ENCODE measurements at regions not wholly inside any gene's neighbourhood (a gene's known extent, or its start where the extent isn't known, plus 50 kb on each side); places are given as distances from the start of the nearest gene placed in this dataset.

DNA sequence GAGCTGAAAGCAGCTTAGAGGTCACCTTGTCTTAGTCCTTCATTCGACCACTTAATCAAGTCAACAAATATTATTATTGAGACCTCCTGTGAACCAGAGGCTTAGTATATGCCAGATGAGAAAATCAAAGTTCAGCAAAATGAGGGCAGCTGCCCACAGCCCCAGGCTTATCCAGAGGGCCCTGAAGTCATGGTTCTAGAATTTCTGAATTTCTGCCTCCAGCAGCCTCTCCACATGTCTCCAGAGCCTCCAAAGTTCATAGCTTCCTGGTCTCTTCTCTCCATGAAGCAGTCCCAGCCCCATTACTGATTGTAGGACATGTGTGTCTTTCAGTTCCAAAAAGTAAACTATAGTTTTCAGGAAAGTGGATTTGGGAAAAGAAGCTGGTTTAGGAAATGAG is 96.9 kb upstream of the TSC22D2 start:
- no peaks in the 10 kb centered on the region for H3K4me1 Mint-ChIP-seq
- no peaks in the 10 kb centered on the region for H3K27me3 Mint-ChIP-seq (ENCODE audit: low read depth)
- H3K36me3 Mint-ChIP-seq (ENCODE audit: low read depth) = no peaks in the 10 kb centered on the region
- H3K27ac Mint-ChIP-seq (ENCODE audit: unreplicated experiment) = peak overlapping the region; percentile 86
- H3K4me3 Mint-ChIP-seq = no peak overlapping the region
- DNase-seq (ENCODE audit: low read depth, low spot score) = no peak
- peaks cover 5% of the 10 kb centered on the region for H3K9me3 Mint-ChIP-seq
- no peak for TF ChIP-seq CTCF (conservative IDR thresholded peaks at IDR 0.05)

DNA sequence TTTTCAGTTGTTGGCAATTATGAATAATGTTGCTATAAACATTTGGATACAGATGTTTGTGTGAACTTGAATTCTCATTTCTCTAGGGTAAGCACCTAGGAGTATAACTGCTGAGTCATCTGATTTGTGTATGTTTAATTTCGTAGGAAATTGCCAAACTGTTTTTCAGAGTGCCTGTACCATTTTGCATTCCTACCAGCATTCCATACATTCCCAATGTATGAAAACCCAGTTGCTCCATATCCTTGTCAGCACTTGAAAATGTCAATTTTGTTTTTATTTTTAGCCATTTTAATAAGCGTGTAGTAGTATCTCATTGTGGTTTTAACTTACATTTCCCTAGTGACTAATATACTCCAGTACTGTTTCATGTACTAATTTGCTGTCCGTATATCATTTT is 98.5 kb upstream of the TSC22D2 start:
- H3K4me1 Mint-ChIP-seq = no peaks in the 10 kb centered on the region
- H3K4me3 Mint-ChIP-seq = no peak overlapping the region

GRCh38 chr3:150309257-150309542 is 98.9 kb upstream of the TSC22D2 start:
- no peaks in the 10 kb centered on the region for H3K4me1 Mint-ChIP-seq
- peaks cover 5% of the 10 kb centered on the region for H3K9me3 Mint-ChIP-seq
- TF ChIP-seq CTCF (conservative IDR thresholded peaks at IDR 0.05) = no peak
- no peak overlapping the region for H3K4me3 Mint-ChIP-seq
- H3K27me3 Mint-ChIP-seq (ENCODE audit: low read depth) = no peaks in the 10 kb centered on the region
- no peak overlapping the region for H3K27ac Mint-ChIP-seq (ENCODE audit: unreplicated experiment)
- DNase-seq (ENCODE audit: low read depth, low spot score) = no peak
- H3K36me3 Mint-ChIP-seq (ENCODE audit: low read depth) = no peaks in the 10 kb centered on the region

More for the DNA sequence above, 98.5 kb upstream of the TSC22D2 start:
- no peak for TF ChIP-seq CTCF (conservative IDR thresholded peaks at IDR 0.05)
- peaks cover 5% of the 10 kb centered on the region for H3K9me3 Mint-ChIP-seq
- no peak for DNase-seq (ENCODE audit: low read depth, low spot score)
- H3K27ac Mint-ChIP-seq (ENCODE audit: unreplicated experiment) = no peak overlapping the region
- no peaks in the 10 kb centered on the region for H3K36me3 Mint-ChIP-seq (ENCODE audit: low read depth)
- no peaks in the 10 kb centered on the region for H3K27me3 Mint-ChIP-seq (ENCODE audit: low read depth)

GRCh38 chr3:150308481-150309256 is 99.4 kb upstream of the TSC22D2 start:
- H3K27ac Mint-ChIP-seq (ENCODE audit: unreplicated experiment) = no peak overlapping the region
- H3K4me3 Mint-ChIP-seq = no peak overlapping the region
- no peaks in the 10 kb centered on the region for H3K4me1 Mint-ChIP-seq

DNA sequence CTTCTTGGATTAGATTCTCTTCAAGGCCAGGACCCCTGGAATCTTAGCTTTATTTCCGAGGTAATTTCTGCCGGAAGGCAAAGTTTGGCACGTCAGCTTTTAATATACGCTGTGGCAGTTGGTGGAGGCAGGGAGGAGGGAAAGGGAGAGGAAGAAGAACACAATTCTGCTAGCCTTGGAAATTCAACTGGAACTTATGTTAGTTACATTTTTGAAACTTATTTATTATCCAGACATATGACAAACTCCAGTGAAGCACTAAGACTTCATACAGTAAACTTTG is 100.1 kb upstream of the TSC22D2 start:
- Mint-ChIP-seq H3K36me3 (ENCODE audit: low read depth) (no peaks in the 10 kb centered on the region), H3K27me3 (ENCODE audit: low read depth) (no peaks in the 10 kb centered on the region), H3K4me1 (no peaks in the 10 kb centered on the region), H3K9me3 (peaks cover 5% of the 10 kb centered on the region), H3K4me3 (no peak overlapping the region), H3K27ac (ENCODE audit: unreplicated experiment) (no peak overlapping the region)
- TF ChIP-seq CTCF (conservative IDR thresholded peaks at IDR 0.05) = no peak
- DNase-seq (ENCODE audit: low read depth, low spot score) = no peak

More at GRCh38 chr3:150308481-150309256, 99.4 kb upstream of the TSC22D2 start:
- no peak for DNase-seq (ENCODE audit: low read depth, low spot score)
- no peaks in the 10 kb centered on the region for H3K27me3 Mint-ChIP-seq (ENCODE audit: low read depth)
- H3K9me3 Mint-ChIP-seq = peaks cover 5% of the 10 kb centered on the region
- no peak for TF ChIP-seq CTCF (conservative IDR thresholded peaks at IDR 0.05)
- no peaks in the 10 kb centered on the region for H3K36me3 Mint-ChIP-seq (ENCODE audit: low read depth)

All from neural crest cell (in vitro differentiated cells).